ENCODE measurements at regions not wholly inside any gene's neighbourhood (a gene's known extent, or its start where the extent isn't known, plus 50 kb on each side); places are given as distances from the start of the nearest gene placed in this dataset.

DNA sequence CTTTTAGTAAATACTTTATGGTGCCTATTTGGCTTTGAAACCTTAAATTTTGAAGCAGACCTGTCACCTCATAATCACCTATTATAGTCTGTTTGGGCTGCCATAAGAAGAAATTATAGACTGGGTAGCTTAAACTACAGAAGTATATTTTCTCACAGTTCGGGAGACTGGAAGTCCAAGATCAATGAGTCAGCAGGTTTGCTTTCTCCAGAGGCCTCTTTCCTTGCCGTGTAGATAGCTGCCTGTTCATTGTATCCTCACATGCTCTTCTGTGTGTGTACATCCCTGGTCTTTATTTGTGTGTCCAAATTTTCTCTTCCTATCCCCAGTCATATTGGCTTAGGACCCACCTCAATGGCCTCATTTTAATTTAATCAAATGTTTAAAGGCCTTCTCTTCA lies 518.2 kb downstream of the ADGRL2 start:
- TF ChIP-seq GATA3 (IDR thresholded peaks at IDR 0.05; ENCODE audit: low read depth, low read length), result no peak
- TF ChIP-seq GATA2 (IDR thresholded peaks at IDR 0.05; ENCODE audit: low read depth, low read length), result no peak

DNA sequence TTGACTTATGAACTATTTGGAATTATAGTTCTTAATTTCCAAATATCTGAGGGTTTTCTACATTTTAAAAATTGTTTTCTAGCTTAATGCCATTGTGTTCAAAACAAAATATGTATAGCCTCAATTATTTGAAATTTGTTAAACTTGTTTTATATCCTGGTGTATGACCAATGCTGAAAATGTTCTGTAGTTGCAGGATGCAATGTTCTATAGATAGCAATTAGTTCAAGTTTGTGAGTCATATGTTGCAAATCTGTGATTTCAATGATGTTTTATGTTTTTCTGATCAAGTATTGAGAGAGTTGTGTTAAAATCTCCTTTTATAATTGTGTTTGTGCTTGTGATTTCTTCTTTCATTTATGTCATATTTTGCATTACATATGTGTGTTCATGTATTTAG lies 517.5 kb downstream of the ADGRL2 start:
- TF ChIP-seq GATA3 (IDR thresholded peaks at IDR 0.05; ENCODE audit: low read depth, low read length), result no peak
- no peak for TF ChIP-seq GATA2 (IDR thresholded peaks at IDR 0.05; ENCODE audit: low read depth, low read length)

DNA sequence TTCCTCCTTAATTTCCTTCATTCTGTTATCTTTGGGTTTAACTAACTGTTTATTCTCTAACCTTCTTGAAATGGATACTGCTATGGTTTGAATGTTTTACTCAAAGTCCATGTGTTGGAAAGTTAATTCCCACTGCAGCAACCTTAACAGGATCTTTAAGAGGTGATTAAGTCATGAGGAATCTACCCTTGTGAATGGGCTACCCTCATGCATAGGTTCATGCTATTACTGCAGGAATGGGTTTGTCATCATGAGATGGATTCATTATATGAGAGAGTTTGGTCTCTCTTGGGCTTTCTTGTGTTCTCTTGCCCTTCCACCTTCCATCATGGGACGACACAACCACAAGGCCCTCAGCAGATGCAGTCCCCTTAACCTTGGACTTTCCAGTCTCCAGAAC lies 516.9 kb downstream of the ADGRL2 start:
- no peak for TF ChIP-seq GATA3 (IDR thresholded peaks at IDR 0.05; ENCODE audit: low read depth, low read length)
- no peak for TF ChIP-seq GATA2 (IDR thresholded peaks at IDR 0.05; ENCODE audit: low read depth, low read length)

DNA sequence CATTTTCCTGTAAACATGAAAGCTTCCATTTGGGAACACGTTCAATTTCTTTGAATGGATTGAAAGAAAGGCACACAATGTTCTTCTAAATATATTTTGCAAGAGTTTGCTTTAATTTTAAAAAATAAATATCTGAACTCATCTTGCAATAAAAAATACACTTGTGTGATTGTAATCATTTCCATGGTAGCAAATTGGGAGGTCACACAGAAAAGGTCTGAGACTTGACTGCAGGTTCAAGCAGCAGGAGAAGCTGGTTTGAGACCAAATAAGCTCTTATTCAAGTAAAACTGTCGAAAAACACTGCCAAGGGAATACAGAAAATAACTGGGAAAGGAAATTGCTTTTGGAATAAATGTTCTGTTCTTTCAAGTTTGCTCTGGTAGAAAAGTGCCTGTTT lies 498.9 kb downstream of the ADGRL2 start:
- no peak for TF ChIP-seq GATA3 (IDR thresholded peaks at IDR 0.05; ENCODE audit: low read depth, low read length)
- TF ChIP-seq GATA2 (IDR thresholded peaks at IDR 0.05; ENCODE audit: low read depth, low read length), result no peak

DNA sequence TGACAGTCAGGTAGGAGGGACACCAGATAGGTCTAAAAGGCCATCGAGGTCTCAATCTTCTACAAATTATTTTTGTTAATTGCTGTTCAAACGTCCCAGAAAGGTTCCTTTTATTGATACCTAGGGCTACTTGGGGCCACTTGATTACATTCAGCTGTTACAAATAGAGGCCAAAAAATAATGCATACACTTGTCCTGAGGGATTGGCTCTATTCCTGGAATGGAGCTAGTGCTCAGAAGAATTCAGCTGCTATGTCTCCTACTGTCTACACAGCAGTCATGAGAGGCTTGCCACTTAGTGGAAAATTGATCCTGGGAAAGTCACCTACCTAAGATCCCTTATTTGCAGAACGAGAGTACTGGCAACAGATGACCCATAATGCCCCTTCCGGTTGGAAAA lies 498.3 kb downstream of the ADGRL2 start:
- TF ChIP-seq GATA2 (IDR thresholded peaks at IDR 0.05; ENCODE audit: low read depth, low read length) (no peak), GATA3 (IDR thresholded peaks at IDR 0.05; ENCODE audit: low read depth, low read length) (no peak)

DNA sequence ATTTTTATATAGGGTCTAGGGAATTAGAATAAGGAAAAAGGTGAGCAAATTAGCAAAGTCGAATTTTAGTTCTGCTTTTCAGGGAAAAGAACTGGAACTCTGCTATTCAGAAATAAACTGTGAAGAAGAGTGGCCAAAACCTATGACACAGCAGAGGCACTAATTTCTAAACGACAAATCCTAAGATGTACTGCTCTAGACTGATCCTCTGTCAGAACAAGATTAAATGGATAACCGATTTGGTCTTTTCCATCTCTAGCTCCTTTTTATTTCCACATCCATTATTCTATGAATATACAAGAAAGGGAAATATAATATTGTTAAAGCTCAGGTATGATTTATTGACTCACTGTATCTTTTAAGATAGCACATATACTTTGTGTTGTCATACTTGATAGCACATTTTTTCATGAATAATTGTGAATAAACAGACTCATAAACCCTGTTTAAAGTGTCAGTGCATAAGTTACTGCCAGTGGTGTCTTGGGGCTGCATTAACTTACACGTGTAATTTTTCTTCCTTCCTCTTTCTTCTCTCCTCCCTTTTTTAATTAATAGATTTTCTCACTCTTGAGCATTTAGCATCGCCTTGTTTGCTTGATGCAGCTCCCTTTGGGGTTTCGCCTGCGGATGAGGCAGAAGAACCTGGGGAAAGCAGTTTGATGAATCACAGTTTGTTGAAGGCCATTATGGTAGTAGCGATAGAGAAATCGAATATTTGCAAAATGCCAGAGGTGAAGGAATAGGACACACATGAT lies 496.6 kb downstream of the ADGRL2 start:
- TF ChIP-seq GATA2 (IDR thresholded peaks at IDR 0.05; ENCODE audit: low read depth, low read length) (no peak), GATA3 (IDR thresholded peaks at IDR 0.05; ENCODE audit: low read depth, low read length) (no peak)

DNA sequence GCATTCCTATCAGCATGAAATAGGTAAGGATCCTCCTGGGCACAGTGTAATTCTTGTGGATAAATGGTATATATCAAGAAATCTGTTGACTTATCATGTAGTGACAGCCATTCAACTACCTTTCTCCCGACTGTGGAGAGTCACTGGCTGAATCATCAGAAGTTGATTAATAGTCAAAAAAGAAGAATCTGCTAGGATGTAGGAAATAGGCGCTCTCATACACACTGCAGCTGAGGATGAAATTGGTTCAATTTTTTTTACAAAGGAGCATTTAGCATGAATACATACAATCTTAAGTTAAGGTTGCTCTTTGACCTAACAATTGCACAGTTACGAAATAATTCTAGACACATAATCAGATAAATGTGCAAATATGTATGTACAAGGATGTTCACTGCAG lies 486.8 kb downstream of the ADGRL2 start:
- TF ChIP-seq GATA2 (IDR thresholded peaks at IDR 0.05; ENCODE audit: low read depth, low read length), result no peak
- no peak for TF ChIP-seq GATA3 (IDR thresholded peaks at IDR 0.05; ENCODE audit: low read depth, low read length)

DNA sequence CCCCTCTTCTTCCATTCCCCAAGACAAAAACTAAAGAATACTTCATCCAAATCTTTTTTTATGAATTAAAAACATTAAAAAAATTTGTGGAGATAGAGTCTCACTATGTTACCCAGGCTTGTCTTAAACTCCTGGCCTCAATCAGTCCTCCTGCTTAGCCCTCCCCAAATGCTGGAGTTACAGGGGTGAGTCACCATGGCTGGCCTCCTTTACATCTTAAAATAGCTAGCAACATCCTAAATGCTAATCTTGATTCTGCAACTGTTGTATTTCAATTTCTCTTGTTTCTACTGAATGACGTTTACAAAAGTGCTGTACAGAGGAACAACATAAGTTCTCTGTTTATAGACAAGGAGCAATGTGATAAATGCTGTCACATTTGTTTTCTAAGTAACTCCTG lies 483.5 kb downstream of the ADGRL2 start:
- TF ChIP-seq GATA3 (IDR thresholded peaks at IDR 0.05; ENCODE audit: low read depth, low read length) (no peak), GATA2 (IDR thresholded peaks at IDR 0.05; ENCODE audit: low read depth, low read length) (no peak)

DNA sequence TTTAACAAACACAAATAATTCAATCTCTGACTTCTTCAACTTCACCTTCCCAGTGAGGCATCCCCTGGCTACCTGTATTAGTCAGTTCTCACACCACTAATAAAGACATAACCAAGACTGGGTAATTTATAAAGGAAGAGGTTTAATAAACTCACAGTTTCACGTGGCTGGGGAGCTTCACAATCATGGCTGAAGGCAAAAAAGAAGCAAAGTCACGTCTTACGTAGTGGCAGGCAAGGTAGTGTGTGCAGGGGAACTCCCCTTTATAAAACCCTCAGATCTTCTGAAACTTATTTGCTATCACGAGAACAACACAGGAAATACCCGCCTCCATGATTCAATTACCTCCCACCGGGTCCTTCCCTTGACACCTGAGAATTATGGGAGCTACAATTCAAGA lies 478.5 kb downstream of the ADGRL2 start:
- TF ChIP-seq GATA2 (IDR thresholded peaks at IDR 0.05; ENCODE audit: low read depth, low read length), result no peak
- no peak for TF ChIP-seq GATA3 (IDR thresholded peaks at IDR 0.05; ENCODE audit: low read depth, low read length)

DNA sequence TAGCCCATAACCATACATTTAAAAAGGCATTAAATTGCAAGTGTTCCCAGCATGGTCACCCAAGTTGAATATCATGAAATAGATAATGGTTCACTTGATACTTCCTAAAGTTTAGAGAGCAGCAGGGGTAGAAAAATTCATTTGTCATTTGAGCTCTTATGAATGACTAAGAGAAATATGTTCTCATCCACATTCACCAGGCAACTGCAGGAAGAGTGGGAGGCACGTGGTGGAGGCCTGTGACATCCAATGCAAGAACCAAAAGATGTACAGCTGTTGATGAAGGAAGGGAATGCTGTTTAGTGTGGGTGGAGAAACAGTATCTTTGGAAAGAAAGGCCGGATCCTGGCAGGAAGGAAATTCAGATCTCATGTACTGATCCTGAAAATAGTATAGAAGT lies 473.1 kb downstream of the ADGRL2 start:
- TF ChIP-seq GATA3 (IDR thresholded peaks at IDR 0.05; ENCODE audit: low read depth, low read length) (no peak), GATA2 (IDR thresholded peaks at IDR 0.05; ENCODE audit: low read depth, low read length) (no peak)

DNA sequence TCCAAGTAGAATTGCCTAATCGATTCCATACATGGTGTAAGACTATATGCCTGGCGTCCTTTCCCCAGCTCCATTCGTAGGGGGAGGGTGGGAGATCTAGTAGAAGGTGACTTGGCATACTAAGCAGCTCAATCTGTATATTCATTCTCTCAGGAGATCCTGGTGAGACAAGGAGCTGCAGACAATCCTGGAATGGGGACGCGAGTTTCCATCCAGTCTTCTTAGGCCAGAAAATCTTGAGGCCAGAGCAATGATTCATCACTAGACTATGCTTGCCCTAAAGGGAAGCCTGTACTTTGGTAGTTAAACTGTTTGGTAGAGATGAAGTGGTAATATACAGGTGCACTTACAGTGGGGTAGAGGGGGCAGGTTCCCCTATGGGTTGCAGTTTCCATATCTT lies 468.7 kb downstream of the ADGRL2 start:
- TF ChIP-seq GATA3 (IDR thresholded peaks at IDR 0.05; ENCODE audit: low read depth, low read length) (no peak), GATA2 (IDR thresholded peaks at IDR 0.05; ENCODE audit: low read depth, low read length) (no peak)

DNA sequence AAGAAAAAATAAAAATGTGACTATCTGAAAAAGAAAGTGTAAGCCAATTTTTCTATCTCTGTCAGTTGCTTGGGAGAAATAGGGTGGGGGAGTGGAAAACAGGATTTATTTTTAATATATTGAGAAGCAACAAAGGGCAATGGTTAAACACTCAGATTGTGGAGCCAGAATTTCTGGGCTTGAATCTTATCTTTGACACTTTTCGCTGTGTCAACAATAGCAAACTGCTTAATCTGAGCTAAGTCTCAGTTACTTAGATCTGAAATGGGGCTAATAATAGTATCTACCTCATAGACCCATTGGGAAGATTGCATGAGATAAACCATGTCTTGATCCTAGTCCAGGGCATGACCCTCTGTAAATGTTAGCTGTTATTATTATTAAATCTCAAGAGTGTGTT lies 468.1 kb downstream of the ADGRL2 start:
- no peak for TF ChIP-seq GATA2 (IDR thresholded peaks at IDR 0.05; ENCODE audit: low read depth, low read length)
- no peak for TF ChIP-seq GATA3 (IDR thresholded peaks at IDR 0.05; ENCODE audit: low read depth, low read length)

DNA sequence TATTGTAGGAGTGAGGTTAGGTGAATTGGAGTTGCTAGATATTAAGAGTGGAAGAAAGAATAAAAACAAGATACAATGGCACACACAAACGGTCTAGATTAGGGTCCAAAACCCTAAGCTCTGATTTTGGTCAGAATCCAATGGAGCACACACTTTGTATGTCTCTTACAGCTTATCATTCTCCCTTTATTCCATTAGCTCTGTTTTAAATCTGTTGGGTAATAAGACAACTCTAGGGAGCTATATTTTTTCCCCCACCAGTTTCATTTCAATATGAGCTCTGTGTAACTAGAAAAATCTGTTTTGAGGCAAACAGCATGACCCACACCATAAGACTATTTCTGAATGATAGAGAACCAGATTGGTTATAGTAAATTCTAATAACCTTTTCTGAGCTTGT lies 465.6 kb downstream of the ADGRL2 start:
- TF ChIP-seq GATA3 (IDR thresholded peaks at IDR 0.05; ENCODE audit: low read depth, low read length), result no peak
- TF ChIP-seq GATA2 (IDR thresholded peaks at IDR 0.05; ENCODE audit: low read depth, low read length), result no peak

DNA sequence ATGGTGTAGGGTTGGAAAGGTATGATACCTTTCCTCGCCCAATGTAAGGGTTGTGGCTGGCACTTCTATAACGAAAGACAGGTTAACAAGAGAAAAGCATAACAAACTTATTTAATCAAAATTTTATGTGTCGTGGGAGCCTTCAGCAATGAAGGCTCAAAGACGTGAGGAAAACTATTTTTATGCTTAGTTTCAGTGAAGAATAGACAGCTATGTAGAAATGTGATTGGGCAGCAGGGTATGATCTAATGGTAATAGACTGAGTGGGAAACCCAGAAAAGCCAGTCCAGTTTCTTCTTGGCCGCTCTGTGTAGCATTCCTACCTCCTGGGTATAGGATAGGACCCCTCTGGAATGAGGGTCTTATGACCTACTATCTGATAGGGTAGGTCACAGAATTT lies 464.7 kb downstream of the ADGRL2 start:
- TF ChIP-seq GATA3 (IDR thresholded peaks at IDR 0.05; ENCODE audit: low read depth, low read length) (no peak), GATA2 (IDR thresholded peaks at IDR 0.05; ENCODE audit: low read depth, low read length) (no peak)

DNA sequence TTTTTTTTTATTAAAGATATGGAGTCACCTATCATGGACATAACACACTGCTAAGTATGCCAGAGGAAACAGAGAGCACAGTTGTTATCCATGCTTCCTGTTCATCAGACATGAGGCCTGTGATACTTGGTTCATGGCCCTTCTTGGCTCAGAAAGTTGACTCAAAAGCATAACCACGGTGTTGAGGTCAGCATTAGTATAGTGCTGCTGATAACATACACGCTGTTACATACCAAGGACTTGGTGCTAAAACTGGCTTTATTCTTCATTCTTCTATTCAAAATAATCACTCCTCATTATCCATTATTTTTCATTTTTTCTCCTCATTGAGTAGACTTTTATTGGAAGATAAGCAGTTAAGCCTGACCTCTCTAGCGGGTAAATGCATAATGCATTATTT lies 464.1 kb downstream of the ADGRL2 start:
- no peak for TF ChIP-seq GATA3 (IDR thresholded peaks at IDR 0.05; ENCODE audit: low read depth, low read length)
- TF ChIP-seq GATA2 (IDR thresholded peaks at IDR 0.05; ENCODE audit: low read depth, low read length), result no peak

DNA sequence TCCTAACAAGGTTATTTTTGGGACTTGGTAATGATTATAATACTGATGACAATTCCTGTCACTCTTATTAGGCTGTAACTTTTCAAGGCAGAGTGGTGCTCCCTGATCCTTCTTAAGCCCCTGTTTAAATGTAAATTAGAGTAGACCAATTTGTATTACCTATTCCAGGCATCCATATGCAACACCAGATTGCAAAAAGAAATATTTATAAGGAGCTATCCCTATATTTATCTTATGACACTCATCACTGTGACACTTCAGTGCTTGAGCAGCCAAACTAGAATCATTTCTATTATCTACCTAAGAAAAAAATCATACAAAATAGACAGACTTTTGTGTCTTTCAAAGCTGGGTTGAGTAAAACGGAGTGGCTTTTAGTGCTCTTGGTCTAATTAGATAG lies 462.7 kb downstream of the ADGRL2 start:
- TF ChIP-seq GATA2 (IDR thresholded peaks at IDR 0.05; ENCODE audit: low read depth, low read length) (no peak), GATA3 (IDR thresholded peaks at IDR 0.05; ENCODE audit: low read depth, low read length) (no peak)
